ENCODE measurements at regions not wholly inside any gene's neighbourhood (a gene's known extent, or its start where the extent isn't known, plus 50 kb on each side); places are given as distances from the start of the nearest gene placed in this dataset.

- Histone ChIP-seq H3K4me2 (ENCODE audit: insufficient read depth, low read length) (no peak overlapping the region), H4K20me1 (replicated peaks; ENCODE audit: control insufficient read depth, insufficient read depth, low read length) (no peaks in the 10 kb centered on the region), H3K9ac (ENCODE audit: insufficient read depth in 1 of 2, low read depth in 2 of 2, low read length in 2 of 2) (peak overlapping the region in 1 of 2 experiments; percentile 60; a peak in 1 of 4 replicates), H2AFZ (ENCODE audit: low read depth, low read length) (peak overlapping the region; percentile 6; the same call in 1 of the 2 replicates), H3K4me3 (no peak overlapping the region), H3K27ac (ENCODE audit: extremely low read depth, low read depth, low read length) (no peak overlapping the region), H3K36me3 (ENCODE audit: control insufficient read depth, insufficient read depth, low read length) (no peaks in the 10 kb centered on the region), H3K27me3 (ENCODE audit: control insufficient read depth in 2 of 2, insufficient read depth in 2 of 2, low read length in 2 of 2) (no peaks in the 10 kb centered on the region), H3K4me1 (replicated peaks in 1 of 2; ENCODE audit: control insufficient read depth in 2 of 2, insufficient read depth in 2 of 2, low read length in 2 of 2) (peaks cover 14 to 35% of the 10 kb centered on the region in 2 experiments; a peak in 4 of 5 replicates), H3K9me1 (ENCODE audit: control insufficient read depth, insufficient read depth, low read length) (peaks cover 4% of the 10 kb centered on the region), H3K9me3 (replicated peaks; ENCODE audit: control insufficient read depth, insufficient read depth, low read depth, low read length) (no peaks in the 10 kb centered on the region), H3K79me2 (ENCODE audit: control insufficient read depth, insufficient read depth, low read length) (no peaks in the 10 kb centered on the region)
- intact Hi-C loops (cut with micrococcal nuclease) (loop anchor here (2.0 to 5.0 kb wide), 3 partner anchors 65 to 293 kb away; no protein-coding TSS in a partner anchor), in situ Hi-C loops (cut with MboI) (loop anchor here (5.0 kb wide), 1 partner anchor 123 kb away; no protein-coding TSS in a partner anchor)
- BruUV-seq (replicated peaks) = no TSS peak
- ChIA-PET CTCF (ENCODE audit: low intra/inter-chr PET ratio) (interaction anchor here (0.6 kb wide), 3 partner anchors 118 to 293 kb away, joined by 3 read pairs; no protein-coding TSS in a partner anchor), POLR2A (interaction anchor here (0.6 to 0.8 kb wide), 2 partner anchors 10 to 160 kb away, joined by 3 read pairs; no protein-coding TSS in a partner anchor)
- no peak for FAIRE-seq
- 74% methylated on average over 10 of the region's 10 CpGs for WGBS (ENCODE audit: insufficient coverage, low coverage, missing lambda C conversion rate)
- no peak for ATAC-seq
- DNase-seq (ENCODE audit: extremely low read depth in 1 of 4, low spot score in 3 of 4) = peak in 1 of 4 experiments; percentile 49
- TF ChIP-seq ZNF408 (CRISPR knock-in tag; IDR thresholded peaks at IDR 0.05; ENCODE audit: low read depth) (no peak), ATF3 (IDR thresholded peaks at IDR 0.05) (peak; percentile 74), ATF3 (CRISPR knock-in tag; conservative IDR thresholded peaks at IDR 0.05) (no peak), TAL1 (IDR thresholded peaks at IDR 0.05) (no peak), TRIM25 (IDR thresholded peaks at IDR 0.05; ENCODE audit: borderline replicate concordance) (no peak), LEF1 (IDR thresholded peaks at IDR 0.05) (no peak), ZNF324 (CRISPR knock-in tag; IDR thresholded peaks at IDR 0.05) (no peak), DPF2 (IDR thresholded peaks at IDR 0.05) (peak; percentile 27; the same call in 1 of the 2 replicates), EGR1 (conservative IDR thresholded peaks at IDR 0.05) (peak; percentile 89), SFPQ (IDR thresholded peaks at IDR 0.05; ENCODE audit: low read depth, low read length) (no peak), KDM1A (IDR thresholded peaks at IDR 0.05) (0 out of 4 replicates have a peak, but pooled peaks of 1 of the 2 experiments have one; percentile 10), FOSL1 (tag; conservative IDR thresholded peaks at IDR 0.05) (0 out of 2 replicates have a peak, but pooled peaks have one; percentile 43), GTF2E2 (tag; IDR thresholded peaks at IDR 0.05) (no peak), ZNF785 (CRISPR knock-in tag; IDR thresholded peaks at IDR 0.05) (no peak), ATF1 (CRISPR knock-in tag; IDR thresholded peaks at IDR 0.05) (no peak), ATF1 (tag; IDR thresholded peaks at IDR 0.05) (no peak), ZNF263 (CRISPR knock-in tag; IDR thresholded peaks at IDR 0.05; ENCODE audit: borderline replicate concordance) (no peak), SMAD1 (IDR thresholded peaks at IDR 0.05; ENCODE audit: low read depth, low read length, partially characterized antibody) (no peak), ZNF124 (CRISPR knock-in tag; IDR thresholded peaks at IDR 0.05) (no peak), ZNF165 (CRISPR knock-in tag; IDR thresholded peaks at IDR 0.05; ENCODE audit: borderline replicate concordance) (no peak), ZBED1 (IDR thresholded peaks at IDR 0.05) (no peak), HNRNPUL1 (IDR thresholded peaks at IDR 0.05; ENCODE audit: low read length) (no peak)
These were observed 112.6 kb upstream of the NDUFV2 start for GRCh38 chr18:8989855-8990254.

All from K562 (cell line).